GM21526 (cell line): ENCODE measurements at regions not wholly inside any gene's neighbourhood (a gene's known extent, or its start where the extent isn't known, plus 50 kb on each side); places are given as distances from the start of the nearest gene placed in this dataset.

Experiments
- ATAC-seq: cut with Tn5 transposase; IDR thresholded peaks from one replicate; pipeline ENCODE4 v1.9.1; 2021; ENCODE audit warnings: moderate library complexity; ENCODE audit not compliant: unreplicated experiment, low FRiP score

GRCh38 chr13:73602295-73602694 lies 531.9 kb downstream of the KLF12 start:
- no peak for ATAC-seq

DNA sequence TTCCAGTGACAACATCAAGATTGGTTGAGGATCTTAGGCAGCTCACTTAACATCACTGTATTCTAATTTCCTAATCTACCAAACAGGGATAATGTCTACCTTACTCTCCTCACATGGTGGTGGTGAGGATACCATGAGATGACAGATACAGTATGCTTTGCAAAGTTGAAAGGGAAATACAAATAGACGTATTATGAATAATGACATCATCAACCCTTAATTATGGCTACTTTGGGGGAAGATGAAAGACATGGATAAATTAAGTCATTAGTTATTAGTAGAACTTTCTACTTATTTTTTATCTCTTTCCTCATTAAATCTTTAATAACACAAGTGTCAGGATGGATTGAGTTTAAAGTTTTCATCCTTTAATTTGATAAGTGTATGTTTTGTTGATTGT lies 532.5 kb downstream of the KLF12 start:
- no peak for ATAC-seq

DNA sequence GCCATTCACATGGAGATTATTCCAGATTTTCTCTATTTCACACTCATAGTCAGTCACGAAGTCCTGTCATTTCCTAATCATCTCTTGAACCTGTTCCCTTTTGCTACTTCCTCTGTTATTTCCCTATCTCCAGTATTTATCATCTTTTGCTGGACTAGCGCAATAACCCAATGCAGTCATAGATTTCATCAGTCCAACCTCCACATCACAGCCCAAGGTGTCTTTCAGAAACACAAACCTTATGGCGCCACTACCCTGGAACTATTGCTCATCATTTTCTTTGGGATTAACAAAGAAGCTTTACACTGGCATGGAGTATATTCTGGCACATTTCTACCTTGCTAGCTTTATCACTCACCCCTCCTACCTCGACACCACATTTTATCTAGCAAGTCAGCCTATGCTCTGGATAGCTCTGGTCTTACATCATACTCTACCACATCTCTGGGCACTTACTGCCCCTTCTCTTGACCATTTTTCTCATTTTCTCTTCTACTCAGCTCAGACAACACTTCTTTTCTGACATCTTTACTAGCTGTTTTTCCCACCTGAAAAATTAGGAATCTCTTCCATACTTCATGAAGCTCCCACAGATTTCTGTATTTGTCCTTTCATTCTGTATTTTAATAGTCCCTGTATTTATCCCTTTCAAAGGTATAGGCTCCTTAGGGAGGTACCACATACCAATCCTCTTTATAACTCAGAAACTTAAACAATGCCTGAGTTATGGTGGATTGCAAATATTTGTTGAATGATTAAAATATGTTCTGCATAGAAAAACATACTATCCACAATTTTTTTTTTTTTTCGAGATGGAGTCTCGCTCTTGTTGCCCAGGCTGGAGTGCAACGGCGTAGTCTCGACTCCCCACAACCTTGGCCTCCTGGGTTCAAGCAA lies 534.7 kb downstream of the KLF12 start:
- no peak for ATAC-seq

DNA sequence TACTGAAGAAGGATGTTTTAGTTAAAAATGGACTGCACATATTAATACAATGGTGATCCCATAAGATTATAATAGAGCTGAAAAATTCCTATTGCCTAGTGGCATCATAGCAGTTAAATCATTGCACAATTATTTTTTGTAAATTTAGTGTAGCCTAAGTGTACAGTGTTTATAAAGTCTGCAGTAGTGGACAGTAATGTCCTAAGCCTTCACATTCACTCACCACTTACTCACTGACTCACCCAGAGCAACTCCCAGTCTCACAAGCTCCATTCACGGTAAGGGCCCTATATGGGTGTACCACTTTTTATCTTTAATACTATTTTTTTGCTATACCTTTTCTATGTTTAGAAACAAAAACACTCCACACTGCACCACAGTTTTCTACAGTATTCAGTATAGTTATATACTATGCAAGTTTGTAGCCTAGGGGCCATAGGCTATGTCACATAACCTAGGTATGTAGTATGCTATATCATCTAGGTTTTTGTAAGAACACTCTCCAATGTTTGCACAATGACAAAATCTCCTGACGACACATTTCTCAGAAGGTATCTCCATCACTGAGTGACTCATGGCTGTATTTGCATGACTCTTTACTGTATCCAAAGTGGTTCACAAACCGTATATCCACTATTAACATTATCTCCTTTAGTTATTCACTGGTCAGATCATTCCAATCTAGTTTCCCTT lies 536.0 kb downstream of the KLF12 start:
- no peak for ATAC-seq

- ATAC-seq: no peak
These were observed 537.6 kb downstream of the KLF5 start for GRCh38 chr13:73596382-73596781.

DNA sequence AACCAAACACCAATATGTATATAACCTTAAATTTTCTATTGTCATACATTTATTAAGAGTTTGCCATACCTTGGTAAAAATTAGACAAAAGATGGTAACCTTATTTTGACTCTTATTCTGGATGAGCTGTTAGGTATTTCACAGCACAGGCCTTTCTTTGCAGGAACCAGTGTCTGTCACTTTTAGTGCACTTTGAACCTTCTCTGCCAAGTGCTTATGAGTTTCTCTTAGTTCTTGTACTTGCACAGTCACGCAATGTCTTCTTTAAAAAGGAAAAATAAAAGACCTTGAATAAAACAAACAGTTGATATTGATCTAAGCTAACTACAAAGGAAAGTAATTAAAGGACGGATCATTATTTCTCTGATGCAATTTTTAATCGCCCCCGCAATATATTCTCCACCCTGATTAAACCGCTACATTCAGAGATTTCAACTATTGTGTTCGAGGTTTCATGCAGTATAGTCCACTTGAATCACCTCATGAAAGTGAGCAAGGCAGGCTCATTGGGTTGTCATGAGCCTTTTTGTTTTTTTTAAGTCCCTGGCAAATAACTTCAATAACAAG lies 534.5 kb downstream of the KLF5 start:
- ATAC-seq: no peak

GRCh38 chr13:73591861-73592260 lies 533.1 kb downstream of the KLF5 start:
- no peak for ATAC-seq

DNA sequence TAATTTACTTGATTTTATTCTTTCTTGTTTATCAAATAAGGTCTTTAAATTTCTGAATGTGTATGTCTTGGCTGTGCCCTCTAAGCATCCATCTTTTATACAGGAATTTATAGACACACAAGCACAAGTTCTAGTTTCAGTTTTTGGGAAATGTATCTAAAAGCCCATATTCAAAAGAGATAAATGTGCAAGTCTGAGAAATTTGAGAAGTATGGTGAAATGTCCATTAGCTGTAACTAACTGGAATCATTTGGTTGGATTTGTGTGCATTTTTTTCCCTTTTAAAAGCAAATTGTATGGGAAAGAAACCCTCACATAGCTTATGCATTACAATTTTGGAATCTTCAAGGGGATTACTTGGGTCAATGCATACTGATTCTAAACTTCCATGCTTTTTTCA lies 532.0 kb downstream of the KLF5 start:
- no peak for ATAC-seq

DNA sequence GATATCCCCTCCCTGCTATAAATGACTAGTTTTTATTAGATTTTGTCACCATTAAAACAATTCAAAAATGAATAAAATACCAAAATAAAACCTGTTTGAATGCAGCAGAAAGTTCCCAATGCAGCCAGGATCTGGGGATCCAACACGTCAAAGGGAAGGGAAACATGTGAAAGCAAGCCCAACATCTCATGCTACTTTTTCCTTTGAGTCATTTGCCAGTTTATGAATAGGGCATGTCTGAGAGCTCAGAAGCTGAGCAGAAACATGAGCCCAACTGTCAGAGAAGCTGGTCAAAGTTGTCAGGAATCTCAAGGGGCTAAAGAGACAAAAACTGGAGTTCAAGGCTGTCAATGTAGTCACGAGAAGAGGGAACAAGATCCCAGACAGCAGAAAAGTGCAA lies 526.4 kb downstream of the KLF5 start:
- no peak for ATAC-seq

DNA sequence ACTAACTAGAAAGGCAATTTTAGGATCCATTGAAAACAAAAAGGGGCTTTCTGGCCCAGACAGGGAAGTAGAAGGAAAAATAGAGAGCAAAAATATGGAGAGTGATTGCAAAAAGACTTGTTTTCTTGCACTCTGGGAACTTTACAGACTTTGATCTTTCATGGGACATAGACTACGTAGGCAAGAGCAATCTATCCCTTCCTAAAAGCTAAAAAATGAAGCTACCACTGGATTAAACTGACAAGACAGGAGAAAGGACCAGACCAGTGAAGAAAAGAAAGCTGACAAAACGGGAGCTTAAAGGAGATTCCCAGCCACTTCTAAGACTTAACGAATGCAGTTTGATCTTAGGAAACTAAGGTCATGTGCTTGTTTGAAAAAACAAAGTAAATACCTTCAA lies 524.5 kb downstream of the KLF5 start:
- ATAC-seq: no peak

DNA sequence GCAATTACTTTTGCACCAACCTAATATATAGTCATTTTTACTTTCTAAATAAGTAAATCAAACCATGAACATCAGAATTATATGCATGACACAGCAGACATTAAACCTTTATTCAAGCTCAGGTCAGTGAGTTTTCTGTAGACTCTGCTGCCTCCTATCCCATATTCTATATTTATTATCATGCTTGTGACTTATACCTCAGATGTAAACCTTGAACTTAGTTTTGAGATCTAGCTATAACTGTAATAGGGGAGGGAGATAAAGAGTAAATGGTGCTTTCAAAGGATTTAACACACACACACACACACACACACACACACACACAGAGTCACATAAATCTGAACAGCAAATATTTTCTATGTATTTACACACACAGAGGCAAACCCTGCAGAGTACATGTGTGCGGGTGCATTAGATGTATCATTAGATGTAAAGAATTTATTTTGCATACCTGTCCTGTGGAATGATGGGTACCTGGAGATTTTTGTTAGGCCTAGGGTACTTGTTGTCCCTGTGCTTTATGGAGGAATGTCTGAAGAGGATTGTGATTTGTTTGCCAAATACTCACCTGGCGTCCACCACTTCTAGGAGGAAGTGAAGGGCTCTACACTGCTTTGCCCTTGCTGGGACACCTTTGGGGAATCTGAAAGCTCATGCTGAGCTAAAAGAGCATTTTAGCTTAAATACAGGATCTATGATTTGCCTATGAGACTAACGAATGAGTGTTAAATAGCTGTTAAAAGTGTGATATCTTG lies 521.9 kb downstream of the KLF5 start:
- ATAC-seq: no peak

GRCh38 chr13:73579574-73580274 lies 520.9 kb downstream of the KLF5 start:
- no peak for ATAC-seq

DNA sequence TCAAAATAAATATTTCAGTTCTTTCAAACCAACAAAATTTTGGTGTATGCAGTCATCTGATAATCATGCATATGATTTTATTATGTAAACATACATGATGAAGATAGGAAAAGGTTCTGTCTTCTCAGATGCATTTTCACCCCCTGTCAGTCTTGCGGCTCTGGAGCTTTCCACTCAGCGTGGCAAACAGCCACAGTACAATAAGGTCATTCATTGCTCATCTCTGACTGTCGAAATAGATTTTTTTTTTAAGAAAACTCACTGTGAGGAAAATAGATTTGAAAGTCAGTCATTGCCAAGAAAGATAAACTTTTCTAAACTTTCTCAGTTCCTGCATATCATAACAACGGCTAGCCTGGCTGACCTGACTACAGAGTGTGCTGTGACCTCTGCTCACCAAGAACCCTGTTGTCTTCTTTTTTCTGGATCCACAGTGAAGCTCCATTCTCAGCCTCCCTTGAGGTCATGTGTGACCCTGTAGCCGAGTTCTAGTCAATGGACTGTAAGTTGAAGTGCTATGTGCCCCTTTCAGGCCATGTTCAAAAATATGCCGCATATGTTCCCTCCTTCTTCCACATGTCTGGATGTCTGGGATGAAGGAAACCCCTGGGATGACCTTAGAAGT lies 519.6 kb downstream of the KLF5 start:
- no peak for ATAC-seq

DNA sequence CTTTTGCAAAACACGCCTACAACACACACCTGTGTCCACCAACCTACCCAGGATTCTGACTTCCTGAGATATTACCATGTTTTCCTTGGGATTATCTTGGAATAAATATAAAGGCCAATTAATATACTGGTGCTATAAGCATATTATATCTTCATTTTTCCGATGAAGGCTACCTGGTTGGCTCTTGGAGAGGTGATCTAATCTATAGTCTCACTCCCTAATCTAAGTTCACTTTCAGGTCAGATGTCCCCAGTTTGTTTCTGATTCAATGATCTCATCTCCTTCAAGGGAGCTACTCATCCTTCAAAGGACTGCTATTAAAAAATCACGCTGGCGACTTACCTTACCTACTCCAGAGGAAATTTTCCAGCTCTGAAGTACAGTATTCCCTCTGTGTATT lies 517.5 kb downstream of the KLF5 start:
- ATAC-seq: no peak

DNA sequence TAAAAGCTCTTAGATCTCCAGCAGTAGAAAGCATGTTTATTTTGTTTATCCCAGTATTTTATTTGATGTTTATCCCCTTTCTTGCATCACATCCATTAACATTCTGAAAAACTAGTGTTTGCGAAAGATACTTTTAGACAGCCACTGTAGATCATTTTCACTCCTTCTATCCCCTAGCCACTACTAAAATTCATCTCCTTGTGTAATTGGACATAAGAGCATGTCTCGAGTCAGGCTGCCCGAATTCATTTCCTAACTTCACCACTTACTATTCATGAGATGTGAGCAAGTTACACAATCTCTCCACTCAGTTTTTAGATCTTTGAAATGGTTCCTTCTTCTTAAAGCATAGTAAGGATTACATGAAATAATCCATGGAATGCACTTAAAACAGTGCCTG lies 514.0 kb downstream of the KLF5 start:
- no peak for ATAC-seq

DNA sequence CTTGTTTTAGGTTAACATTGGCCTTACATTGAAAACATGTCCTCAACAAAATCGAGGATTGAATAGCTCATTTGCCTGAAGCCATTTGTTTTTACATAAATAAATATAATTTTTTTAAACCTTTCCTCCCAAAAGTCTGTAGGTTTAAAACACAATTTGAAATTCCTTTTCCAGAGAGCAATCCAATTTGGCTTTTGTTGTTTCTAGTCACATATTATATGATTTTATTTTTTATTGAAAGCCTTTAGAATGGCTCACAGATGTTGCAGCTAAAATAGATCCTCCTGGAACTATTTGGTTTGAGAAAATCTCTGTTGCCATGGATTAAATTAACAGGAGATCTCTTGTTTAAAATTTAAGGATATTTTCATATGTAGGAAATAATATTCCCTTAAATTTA lies 512.6 kb downstream of the KLF5 start:
- no peak for ATAC-seq

DNA sequence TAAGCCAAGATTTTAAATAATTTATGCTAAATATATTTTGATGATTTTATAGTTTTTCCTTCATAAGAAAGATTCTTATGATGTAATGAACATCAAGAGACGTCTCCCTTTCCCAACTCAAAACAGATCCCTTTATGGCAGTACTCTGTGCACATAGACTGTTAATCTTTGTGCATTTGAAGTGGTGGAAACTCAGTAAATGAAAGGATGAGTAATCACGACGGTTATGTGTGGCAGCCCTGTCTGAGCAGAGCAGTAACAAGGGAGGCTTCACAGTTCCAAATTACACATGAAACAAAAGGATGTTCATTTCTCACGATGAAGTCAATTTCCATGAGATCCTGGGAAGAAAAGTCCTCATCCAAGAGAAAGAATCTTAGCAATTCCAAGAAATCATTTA lies 498.1 kb downstream of the KLF5 start:
- ATAC-seq: no peak

GRCh38 chr13:73556128-73556527 lies 497.3 kb downstream of the KLF5 start:
- no peak for ATAC-seq

DNA sequence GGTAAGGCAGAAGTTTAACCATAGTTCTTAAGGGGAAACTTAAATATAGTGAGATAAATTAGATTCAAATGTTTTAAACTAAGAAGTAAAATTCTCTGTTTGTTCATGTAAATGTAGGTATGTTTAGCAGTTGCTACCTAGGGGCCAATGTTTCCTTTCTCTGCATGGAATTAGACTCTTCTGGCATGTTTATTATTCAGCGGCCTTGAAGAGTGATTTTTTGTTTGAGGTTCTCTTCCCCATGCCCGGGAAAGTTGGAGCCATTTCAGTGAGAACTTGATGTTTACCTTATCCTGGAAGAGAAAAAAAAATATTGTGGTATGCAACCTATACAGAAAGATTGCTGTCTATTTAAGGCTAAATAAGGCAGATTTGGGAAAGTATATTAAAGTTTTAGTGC lies 492.9 kb downstream of the KLF5 start:
- no peak for ATAC-seq

DNA sequence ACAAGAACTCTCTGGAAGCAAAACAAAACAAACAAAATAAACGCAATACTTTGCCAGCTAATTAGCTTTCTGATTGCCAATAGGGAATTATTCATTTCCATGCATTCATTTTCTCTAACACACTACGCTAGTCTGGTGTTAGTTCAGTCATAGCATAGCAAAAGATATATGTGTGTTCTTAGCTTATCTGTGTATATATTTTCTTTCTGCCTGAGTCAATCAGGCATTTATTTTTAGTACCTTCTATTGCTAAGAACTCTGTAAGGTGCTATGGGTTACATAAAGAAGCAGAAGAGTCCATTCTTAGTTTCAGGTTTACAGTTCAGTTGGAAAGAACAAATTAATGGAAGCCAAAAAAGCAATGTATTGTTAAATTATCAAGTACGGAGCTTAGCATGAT lies 490.9 kb downstream of the KLF5 start:
- ATAC-seq: no peak
